Glutamatergic neuron (in vitro differentiated cells): ENCODE measurements at regions not wholly inside any gene's neighbourhood (a gene's known extent, or its start where the extent isn't known, plus 50 kb on each side); places are given as distances from the start of the nearest gene placed in this dataset.

ENCODE experiments used
- DNase-seq: peaks from one replicate; pipeline ENCODE4 v3.0.0; 2022
- H3K27ac Mint-ChIP-seq: one replicate; pipeline ENCODE4 v1.8.0; 2020; ENCODE audit warnings: mild to moderate bottlenecking, mixed read lengths, inconsistent platforms; ENCODE audit not compliant: unreplicated experiment
- H3K27me3 Mint-ChIP-seq: one replicate; pipeline ENCODE4 v1.8.0; 2020; ENCODE audit warnings: mild to moderate bottlenecking, moderate library complexity, mixed read lengths, inconsistent platforms; ENCODE audit not compliant: unreplicated experiment
- H3K36me3 Mint-ChIP-seq: one replicate; pipeline ENCODE4 v1.8.0; 2020; ENCODE audit warnings: mild to moderate bottlenecking, mixed read lengths, inconsistent platforms; ENCODE audit not compliant: unreplicated experiment
- H3K4me1 Mint-ChIP-seq: one replicate; pipeline ENCODE4 v1.8.0; 2020; ENCODE audit warnings: mild to moderate bottlenecking, low read depth, mixed read lengths, inconsistent platforms; ENCODE audit not compliant: unreplicated experiment
- H3K4me3 Mint-ChIP-seq: one replicate; pipeline ENCODE4 v1.8.0; 2020; ENCODE audit warnings: mild to moderate bottlenecking, mixed read lengths, inconsistent platforms; ENCODE audit not compliant: unreplicated experiment
- H3K9me3 Mint-ChIP-seq: one replicate; pipeline ENCODE4 v1.8.0; 2020; ENCODE audit warnings: mild to moderate bottlenecking, moderate library complexity, mixed read lengths, inconsistent platforms; ENCODE audit not compliant: unreplicated experiment
- CTCF ChIP-seq: fragments of 200-600 bp; sonication (generic); IDR thresholded peaks from one replicate; pipeline ENCODE4 v1.5.0; 2021; ENCODE audit not compliant: partially characterized antibody, unreplicated experiment

- no peak for TF ChIP-seq CTCF
- H3K27ac Mint-ChIP-seq, result no peak overlapping the region
- H3K36me3 Mint-ChIP-seq, result no peaks in the 10 kb centered on the region
- no peak overlapping the region for H3K4me3 Mint-ChIP-seq
- DNase-seq, result no peak
- peaks cover 3% of the 10 kb centered on the region for H3K4me1 Mint-ChIP-seq
- no peaks in the 10 kb centered on the region for H3K27me3 Mint-ChIP-seq
- H3K9me3 Mint-ChIP-seq, result peaks cover 2% of the 10 kb centered on the region
Measured at GRCh38 chr12:76711241-76711640, 52.7 kb upstream of the ZDHHC17 start.

DNA sequence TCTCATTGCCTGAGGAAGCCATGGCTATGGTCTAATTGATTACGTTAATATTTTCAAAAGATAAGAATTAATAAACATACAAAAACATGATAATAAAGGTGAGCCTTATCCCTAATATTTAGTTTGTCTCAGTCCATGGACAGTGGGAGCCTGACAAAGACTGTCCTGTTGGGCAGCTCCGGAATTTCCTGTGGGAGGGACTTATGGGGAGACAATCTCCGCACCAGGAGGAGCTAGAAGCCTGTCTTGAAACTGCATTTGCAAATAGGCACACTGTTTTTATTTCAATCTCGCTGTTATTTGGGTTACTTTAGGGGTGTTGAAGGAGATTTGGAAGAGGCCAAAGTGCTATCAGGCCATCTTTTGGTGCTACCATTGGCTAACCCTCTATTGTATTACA lies 50.8 kb upstream of the ZDHHC17 start:
- Mint-ChIP-seq H3K4me3 (no peak overlapping the region), H3K27ac (no peak overlapping the region), H3K27me3 (no peaks in the 10 kb centered on the region), H3K4me1 (peaks cover 3% of the 10 kb centered on the region), H3K9me3 (peaks cover 2% of the 10 kb centered on the region), H3K36me3 (no peaks in the 10 kb centered on the region)
- DNase-seq, result no peak
- TF ChIP-seq CTCF, result no peak

- Mint-ChIP-seq H3K9me3 (no peaks in the 10 kb centered on the region), H3K36me3 (no peaks in the 10 kb centered on the region), H3K4me3 (no peak overlapping the region), H3K27ac (no peak overlapping the region), H3K4me1 (no peaks in the 10 kb centered on the region), H3K27me3 (no peaks in the 10 kb centered on the region)
- DNase-seq, result no peak
- no peak for TF ChIP-seq CTCF
Measured at GRCh38 chr12:76713986-76714385, 49.9 kb upstream of the ZDHHC17 start.
